Mesendoderm (in vitro differentiated cells): ENCODE measurements at regions not wholly inside any gene's neighbourhood (a gene's known extent, or its start where the extent isn't known, plus 50 kb on each side); places are given as distances from the start of the nearest gene placed in this dataset.

ENCODE experiments used
- DNase-seq: peaks from one replicate; pipeline ENCODE4 v3.0.0; 2013
- H2AK5ac ChIP-seq: 2 replicates; pipeline ENCODE4 v1.6.1; 2013; ENCODE audit warnings: low read length, inconsistent platforms
- H2BK120ac ChIP-seq: 2 replicates; pipeline ENCODE4 v1.6.1; 2013; ENCODE audit warnings: low read depth, mild to moderate bottlenecking, low read length, moderate library complexity, mixed read lengths
- H2BK15ac ChIP-seq: replicated peaks from 2 replicates; pipeline ENCODE4 v1.6.1; 2013; ENCODE audit warnings: low read depth, mild to moderate bottlenecking, moderate library complexity
- H2BK5ac ChIP-seq: 2 replicates; pipeline ENCODE4 v1.6.1; 2013; ENCODE audit warnings: low read length, inconsistent platforms
- H3K18ac ChIP-seq: 2 replicates; pipeline ENCODE4 v1.6.1; 2013; ENCODE audit warnings: mild to moderate bottlenecking, low read length, mixed read lengths
- H3K23ac ChIP-seq: one replicate; pipeline ENCODE4 v1.6.1; 2013; ENCODE audit warnings: low read length
- H3K27ac ChIP-seq: 2 replicates; pipeline ENCODE4 v1.5.1; 2013; ENCODE audit warnings: low read depth, mild to moderate bottlenecking, inconsistent platforms, low read length, moderate library complexity
- H3K27me3 ChIP-seq: 2 replicates; pipeline ENCODE4 v1.6.1; 2013; ENCODE audit warnings: low read length, control low read depth, mild to moderate bottlenecking, inconsistent platforms; ENCODE audit not compliant: insufficient read depth, poor library complexity
- H3K36me3 ChIP-seq: 2 replicates; pipeline ENCODE4 v1.6.1; 2013; ENCODE audit warnings: low read length, inconsistent platforms; ENCODE audit not compliant: control insufficient read depth, insufficient read depth
- H3K4ac ChIP-seq: one replicate; pipeline ENCODE4 v1.6.1; 2013; ENCODE audit warnings: low read depth, mild to moderate bottlenecking, low read length, moderate library complexity
- H3K4me1 ChIP-seq: 2 replicates; pipeline ENCODE4 v1.6.1; 2013; ENCODE audit warnings: low read depth, low read length, inconsistent platforms; ENCODE audit not compliant: control insufficient read depth
- H3K4me2 ChIP-seq: 2 replicates; pipeline ENCODE4 v1.6.1; 2013; ENCODE audit warnings: low read length
- H3K4me3 ChIP-seq: 2 replicates; pipeline ENCODE4 v1.5.1; 2013; ENCODE audit warnings: mild to moderate bottlenecking, low read length
- H3K56ac ChIP-seq: one replicate; pipeline ENCODE4 v1.6.1; 2013; ENCODE audit warnings: low read length
- H3K79me1 ChIP-seq: 2 replicates; pipeline ENCODE4 v1.6.1; 2013; ENCODE audit warnings: low read length, inconsistent platforms
- H3K79me2 ChIP-seq: 2 replicates; pipeline ENCODE4 v1.6.1; 2013; ENCODE audit warnings: mild to moderate bottlenecking, low read length; ENCODE audit not compliant: control insufficient read depth, insufficient read depth
- H3K9ac ChIP-seq: 2 replicates; pipeline ENCODE4 v1.6.1; 2013; ENCODE audit warnings: low read length, inconsistent platforms
- H4K5ac ChIP-seq: one replicate; pipeline ENCODE4 v1.6.1; 2013; ENCODE audit warnings: low read length
- H4K8ac ChIP-seq: one replicate; pipeline ENCODE4 v1.6.1; 2013; ENCODE audit warnings: low read depth, mild to moderate bottlenecking, control low read depth, low read length, moderate library complexity
- WGBS: extraction: QIAGEN DNeasy Blood & Tissue Kit; methylation state at CpG from one replicate; pipeline ENCODE4 v1.1.7; 2013; ENCODE audit warnings: low lambda C conversion rate, missing lambda C conversion rate; ENCODE audit not compliant: insufficient coverage; ENCODE audit errors: extremely low coverage; 5-methylcytosine and 5-hydroxymethylcytosine counted together

DNA sequence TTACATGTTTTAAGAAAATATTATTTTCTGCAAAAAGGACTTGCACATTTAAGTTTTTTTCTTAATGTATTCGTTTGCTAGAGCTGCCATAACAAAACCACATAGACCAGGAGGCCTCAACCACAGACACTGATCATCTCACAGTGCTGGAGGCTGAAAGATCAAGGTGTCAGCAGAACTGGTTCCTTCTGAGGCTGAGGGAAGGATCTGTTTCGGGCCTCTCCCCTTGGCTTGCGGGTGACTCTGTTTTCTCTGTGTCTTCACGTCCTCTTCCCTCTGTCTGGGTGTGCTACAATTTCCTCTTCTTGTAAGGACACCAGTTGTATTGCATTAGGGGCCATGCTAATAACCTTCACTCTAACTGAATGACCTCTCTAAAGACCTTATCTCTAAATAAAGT, 364.2 kb downstream of the IRS2 start:
- Histone ChIP-seq H3K23ac (no peak overlapping the region), H2BK15ac (no peak overlapping the region), H3K18ac (no peak overlapping the region), H3K4me3 (no peak overlapping the region), H3K27ac (no peak overlapping the region), H4K5ac (no peak overlapping the region), H2BK5ac (no peak overlapping the region), H2BK120ac (no peak overlapping the region), H3K4me2 (no peak overlapping the region), H3K4ac (no peak overlapping the region), H3K79me1 (no peaks in the 10 kb centered on the region), H3K56ac (no peak overlapping the region), H3K4me1 (no peaks in the 10 kb centered on the region), H3K27me3 (no peaks in the 10 kb centered on the region), H4K8ac (no peak overlapping the region), H3K9ac (no peak overlapping the region), H3K36me3 (no peaks in the 10 kb centered on the region), H3K79me2 (no peaks in the 10 kb centered on the region), H2AK5ac (no peak overlapping the region)
- no peak for DNase-seq
- no CpG with 5 or more reads among the region's 4 CpGs for WGBS

- H3K27me3 ChIP-seq = no peaks in the 10 kb centered on the region
- no peak overlapping the region for H3K18ac ChIP-seq
- H2BK120ac ChIP-seq = no peak overlapping the region
- H3K4me1 ChIP-seq = no peaks in the 10 kb centered on the region
- DNase-seq = no peak
- H3K23ac ChIP-seq = no peak overlapping the region
- no peak overlapping the region for H3K4ac ChIP-seq
- no peak overlapping the region for H4K8ac ChIP-seq
- no peak overlapping the region for H3K9ac ChIP-seq
- no peaks in the 10 kb centered on the region for H3K79me1 ChIP-seq
- no peak overlapping the region for H2AK5ac ChIP-seq
- H3K4me3 ChIP-seq = no peak overlapping the region
- no peak overlapping the region for H2BK5ac ChIP-seq
- no peak overlapping the region for H3K56ac ChIP-seq
- no peaks in the 10 kb centered on the region for H3K36me3 ChIP-seq
- no peak overlapping the region for H4K5ac ChIP-seq
- H2BK15ac ChIP-seq = no peak overlapping the region
- H3K4me2 ChIP-seq = no peak overlapping the region
- H3K27ac ChIP-seq = no peak overlapping the region
- H3K79me2 ChIP-seq = no peaks in the 10 kb centered on the region
- no CpG with 5 or more reads among the region's 4 CpGs for WGBS
Observed at GRCh38 chr13:109419896-109420295, 366.5 kb downstream of the IRS2 start.

GRCh38 chr13:109418111-109418510, 368.3 kb downstream of the IRS2 start:
- H3K36me3 ChIP-seq = no peaks in the 10 kb centered on the region
- H3K79me2 ChIP-seq = no peaks in the 10 kb centered on the region
- H4K5ac ChIP-seq = no peak overlapping the region
- H3K27me3 ChIP-seq = no peaks in the 10 kb centered on the region
- H3K27ac ChIP-seq = no peak overlapping the region
- H2BK120ac ChIP-seq = no peak overlapping the region
- H3K18ac ChIP-seq = no peak overlapping the region
- no peak overlapping the region for H3K4me3 ChIP-seq
- no peaks in the 10 kb centered on the region for H3K4me1 ChIP-seq
- no peak for DNase-seq
- no peaks in the 10 kb centered on the region for H3K79me1 ChIP-seq
- H2BK5ac ChIP-seq = no peak overlapping the region
- no peak overlapping the region for H2AK5ac ChIP-seq
- H3K23ac ChIP-seq = no peak overlapping the region
- H3K4me2 ChIP-seq = no peak overlapping the region
- no peak overlapping the region for H3K9ac ChIP-seq
- H4K8ac ChIP-seq = no peak overlapping the region
- no peak overlapping the region for H2BK15ac ChIP-seq
- no peak overlapping the region for H3K56ac ChIP-seq
- no peak overlapping the region for H3K4ac ChIP-seq

- H3K27ac ChIP-seq = no peak overlapping the region
- H2BK5ac ChIP-seq = no peak overlapping the region
- no peak overlapping the region for H3K9ac ChIP-seq
- no peak overlapping the region for H3K23ac ChIP-seq
- no peak overlapping the region for H3K56ac ChIP-seq
- H2AK5ac ChIP-seq = no peak overlapping the region
- no peaks in the 10 kb centered on the region for H3K36me3 ChIP-seq
- no peak for DNase-seq
- no peak overlapping the region for H3K4me2 ChIP-seq
- no peak overlapping the region for H4K5ac ChIP-seq
- no peak overlapping the region for H3K4ac ChIP-seq
- H3K18ac ChIP-seq = no peak overlapping the region
- no peak overlapping the region for H2BK120ac ChIP-seq
- no CpG with 5 or more reads among the region's 12 CpGs for WGBS
- no peak overlapping the region for H3K4me3 ChIP-seq
- no peak overlapping the region for H4K8ac ChIP-seq
- no peaks in the 10 kb centered on the region for H3K79me2 ChIP-seq
- no peaks in the 10 kb centered on the region for H3K79me1 ChIP-seq
- H3K4me1 ChIP-seq = no peaks in the 10 kb centered on the region
- H3K27me3 ChIP-seq = no peaks in the 10 kb centered on the region
- H2BK15ac ChIP-seq = no peak overlapping the region
Observed at GRCh38 chr13:109416001-109416400, 370.4 kb downstream of the IRS2 start.

DNA sequence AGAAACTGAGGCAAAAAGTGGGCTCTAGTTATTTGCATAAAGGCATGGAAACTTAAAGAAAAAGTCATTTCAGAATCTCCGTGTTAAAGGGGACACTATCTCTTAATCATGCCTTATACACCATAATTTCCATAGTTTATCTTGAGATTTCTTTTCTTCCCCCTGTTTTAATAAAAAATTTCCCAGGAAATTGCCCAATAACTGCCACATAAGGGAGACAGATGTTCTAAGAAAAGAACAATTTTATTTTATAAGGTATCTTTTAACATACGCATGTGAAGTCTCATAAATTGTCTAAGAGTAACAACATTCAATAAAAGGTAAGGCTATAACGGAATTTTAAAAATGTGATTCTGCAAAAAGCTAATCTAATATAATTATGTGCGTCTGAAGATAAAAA, 371.3 kb downstream of the IRS2 start:
- Histone ChIP-seq H2BK5ac (no peak overlapping the region), H3K4me2 (no peak overlapping the region), H3K4me3 (no peak overlapping the region), H3K23ac (no peak overlapping the region), H3K27me3 (no peaks in the 10 kb centered on the region), H4K8ac (no peak overlapping the region), H2BK15ac (no peak overlapping the region), H4K5ac (no peak overlapping the region), H3K79me2 (no peaks in the 10 kb centered on the region), H3K18ac (no peak overlapping the region), H3K79me1 (no peaks in the 10 kb centered on the region), H3K27ac (no peak overlapping the region), H3K4ac (no peak overlapping the region), H3K4me1 (no peaks in the 10 kb centered on the region), H3K36me3 (no peaks in the 10 kb centered on the region), H2AK5ac (no peak overlapping the region), H3K9ac (no peak overlapping the region), H2BK120ac (no peak overlapping the region), H3K56ac (no peak overlapping the region)
- no peak for DNase-seq
- no CpG with 5 or more reads among the region's 4 CpGs for WGBS

DNA sequence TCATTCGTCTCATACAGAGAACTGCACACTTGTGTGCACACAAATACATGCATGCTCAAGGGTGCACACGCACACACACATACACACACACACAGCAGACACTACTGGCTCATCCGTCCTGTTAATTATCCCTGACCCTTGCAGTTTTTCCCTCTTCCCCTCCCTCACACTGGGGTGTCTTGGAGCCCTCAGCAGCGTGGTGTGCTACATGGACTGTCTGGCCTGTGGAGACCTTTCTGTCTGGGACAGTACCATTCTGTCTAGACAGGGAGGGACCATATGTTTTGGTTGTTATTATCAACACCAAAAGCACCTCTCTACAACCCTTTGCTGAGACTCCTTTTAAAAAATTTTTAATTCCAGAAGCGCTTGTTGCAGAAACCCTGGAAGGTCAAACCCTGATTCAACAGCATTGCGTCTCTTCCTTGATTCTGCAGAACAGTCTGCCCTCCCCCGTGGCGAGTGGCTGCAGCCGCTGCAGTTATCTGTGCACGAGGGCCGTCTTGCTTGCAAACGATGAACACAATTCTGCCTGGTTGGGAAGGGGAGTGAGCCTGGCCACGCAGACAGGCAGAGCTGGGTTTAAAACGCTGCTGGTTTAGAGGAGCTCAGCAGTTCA, 374.0 kb downstream of the IRS2 start:
- Histone ChIP-seq H3K36me3 (no peaks in the 10 kb centered on the region), H3K4me3 (no peak overlapping the region), H3K79me2 (no peaks in the 10 kb centered on the region), H4K5ac (no peak overlapping the region), H2AK5ac (no peak overlapping the region), H3K4me2 (no peak overlapping the region), H3K27me3 (no peaks in the 10 kb centered on the region), H3K23ac (no peak overlapping the region), H2BK15ac (no peak overlapping the region), H2BK5ac (no peak overlapping the region), H3K79me1 (no peaks in the 10 kb centered on the region), H3K4me1 (no peaks in the 10 kb centered on the region), H3K9ac (no peak overlapping the region), H3K4ac (no peak overlapping the region), H3K18ac (no peak overlapping the region), H3K56ac (no peak overlapping the region), H4K8ac (no peak overlapping the region), H3K27ac (no peak overlapping the region), H2BK120ac (no peak overlapping the region)
- no CpG with 5 or more reads among the region's 14 CpGs for WGBS
- peak; percentile 38 for DNase-seq
